Activated T-cell treated with anti-CD3 and anti-CD28 coated beads for 48 hours (primary cell): ENCODE measurements at regions not wholly inside any gene's neighbourhood (a gene's known extent, or its start where the extent isn't known, plus 50 kb on each side); places are given as distances from the start of the nearest gene placed in this dataset.

ENCODE experiments used
- DNase-seq: peaks from one replicate; pipeline ENCODE4 v3.0.0-alpha.2; 2020; ENCODE audit warnings: low read depth

DNA sequence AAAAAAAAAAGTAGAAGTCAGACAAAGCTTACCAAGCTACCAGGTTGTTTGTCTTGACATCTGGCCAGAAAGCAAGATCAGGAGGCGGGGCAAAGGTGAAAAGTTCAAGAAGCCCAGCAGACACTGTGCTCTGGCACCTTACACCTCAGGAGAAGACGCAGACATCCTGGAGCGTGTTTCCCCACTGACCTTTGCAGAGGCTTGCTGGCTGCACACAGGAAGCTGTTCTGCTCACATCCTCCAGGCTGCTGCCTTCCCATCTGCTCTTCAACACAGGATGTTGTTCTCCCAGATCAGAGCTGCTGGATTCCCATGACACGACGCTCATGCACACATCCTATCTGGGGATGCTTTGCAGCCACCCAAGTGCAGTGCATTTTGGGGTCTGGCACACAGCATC is 174.4 kb upstream of the KIAA1217 start:
- DNase-seq = no peak

DNA sequence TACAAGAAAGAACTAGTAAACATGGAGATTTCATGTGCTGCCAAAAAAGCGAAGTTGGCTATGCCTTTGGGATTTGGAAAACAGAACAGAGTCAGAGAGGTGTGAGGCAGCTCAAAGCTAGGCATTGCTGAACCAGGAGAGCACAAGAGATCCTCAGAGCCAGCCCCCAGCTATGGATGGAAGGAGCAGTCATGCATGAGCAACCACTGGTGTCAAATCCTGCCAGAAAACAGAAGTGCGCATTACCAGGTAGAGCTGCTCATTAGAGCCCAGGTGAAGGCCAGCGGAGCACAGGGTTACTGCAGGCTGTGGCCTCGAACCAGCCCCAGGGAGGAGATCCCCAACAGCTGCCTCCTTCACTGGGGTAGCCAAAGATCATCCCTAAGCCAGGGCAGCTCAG is 173.2 kb upstream of the KIAA1217 start:
- no peak for DNase-seq

DNA sequence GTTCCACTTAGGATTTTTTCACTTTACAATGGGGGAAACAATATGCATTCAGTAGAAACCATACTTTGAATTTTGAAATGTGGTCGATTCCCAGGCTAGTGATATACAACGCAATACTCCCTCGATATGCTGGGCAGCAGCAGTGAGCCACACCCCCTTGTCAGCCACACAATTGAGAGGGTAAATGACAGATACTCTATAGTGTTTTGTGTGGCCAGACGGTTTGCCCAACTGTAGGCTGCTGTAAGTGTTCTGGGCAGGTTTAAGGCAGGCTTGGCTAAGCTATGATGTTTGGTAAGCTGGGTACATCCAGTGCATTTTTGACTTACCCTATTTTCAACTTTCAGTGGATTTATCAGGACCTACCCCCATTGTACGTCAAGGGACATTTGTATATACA is 169.6 kb upstream of the KIAA1217 start:
- DNase-seq = no peak

DNA sequence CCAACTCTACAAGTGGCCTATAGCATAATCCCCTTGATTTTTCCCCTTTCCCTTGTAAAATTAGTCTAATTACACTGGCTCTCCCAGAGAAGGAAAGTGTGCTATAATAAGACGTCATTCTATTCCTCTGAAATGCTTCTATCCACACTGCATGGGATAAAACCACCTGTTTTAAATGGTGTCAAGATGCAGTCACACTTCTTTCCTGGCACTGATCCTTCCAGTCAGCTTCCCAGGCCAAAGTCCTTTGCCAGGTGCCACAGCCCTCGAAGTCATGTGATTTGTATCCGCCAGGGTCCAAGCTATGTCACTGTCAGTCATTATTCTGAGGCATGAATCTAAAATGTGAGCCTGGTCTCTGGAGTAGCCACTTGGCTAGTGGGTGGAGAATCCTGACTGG is 169.0 kb upstream of the KIAA1217 start:
- no peak for DNase-seq

DNA sequence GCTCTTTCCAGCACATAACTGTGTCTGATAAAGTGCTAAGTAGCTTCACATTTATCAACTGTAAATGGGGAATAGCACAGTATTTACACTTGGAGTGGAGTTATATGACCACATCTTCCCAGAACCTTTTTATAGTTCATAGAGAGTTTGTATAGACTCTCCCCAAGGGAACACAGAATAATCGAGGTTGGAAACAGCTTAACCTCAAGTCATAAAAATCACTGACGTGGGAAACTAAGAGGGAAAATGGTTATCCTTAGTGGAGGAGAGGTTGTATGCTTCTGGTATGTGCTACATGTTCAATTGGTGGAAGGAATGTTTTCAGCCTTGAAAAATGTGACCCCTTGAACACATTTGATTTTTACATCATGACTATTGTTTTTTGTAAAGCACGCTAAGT is 167.9 kb upstream of the KIAA1217 start:
- no peak for DNase-seq

DNA sequence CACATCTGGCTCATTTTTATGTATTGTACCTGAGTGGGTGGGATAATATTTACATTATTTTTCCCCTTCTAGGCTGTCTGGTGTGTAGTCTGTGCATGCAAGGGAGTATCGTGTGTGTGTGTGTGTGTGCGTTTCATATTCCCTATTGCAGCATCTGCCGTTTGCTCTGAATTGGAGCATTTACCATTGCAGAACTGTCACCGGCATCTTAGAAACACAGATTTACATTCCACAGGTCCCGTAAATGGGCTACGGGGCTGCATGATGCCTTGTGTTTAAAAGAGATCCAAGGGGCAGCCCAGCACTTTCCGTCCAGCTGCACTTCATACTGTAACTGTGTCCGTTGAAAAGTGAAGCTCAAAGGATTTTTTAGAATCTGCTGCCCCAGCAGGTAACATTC is 167.1 kb upstream of the KIAA1217 start:
- no peak for DNase-seq

DNA sequence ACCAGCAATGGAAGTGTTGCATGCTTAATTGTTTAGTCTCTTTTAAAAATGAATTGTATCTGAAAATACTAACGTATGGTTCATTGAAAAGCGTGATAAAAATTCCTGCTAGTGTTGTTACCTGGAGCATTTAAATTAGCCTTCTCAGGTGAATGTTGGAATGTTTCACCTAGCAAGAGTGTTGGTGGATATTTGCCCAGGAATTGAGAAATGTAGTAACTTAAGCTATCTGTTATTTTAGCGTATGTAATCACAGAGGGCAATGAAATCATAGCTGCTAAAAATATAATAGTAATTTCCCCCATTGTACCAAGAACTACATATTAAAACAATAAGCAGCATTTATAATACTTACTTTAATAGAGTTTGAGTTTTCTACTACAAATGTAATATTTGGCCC is 166.1 kb upstream of the KIAA1217 start:
- DNase-seq = no peak

DNA sequence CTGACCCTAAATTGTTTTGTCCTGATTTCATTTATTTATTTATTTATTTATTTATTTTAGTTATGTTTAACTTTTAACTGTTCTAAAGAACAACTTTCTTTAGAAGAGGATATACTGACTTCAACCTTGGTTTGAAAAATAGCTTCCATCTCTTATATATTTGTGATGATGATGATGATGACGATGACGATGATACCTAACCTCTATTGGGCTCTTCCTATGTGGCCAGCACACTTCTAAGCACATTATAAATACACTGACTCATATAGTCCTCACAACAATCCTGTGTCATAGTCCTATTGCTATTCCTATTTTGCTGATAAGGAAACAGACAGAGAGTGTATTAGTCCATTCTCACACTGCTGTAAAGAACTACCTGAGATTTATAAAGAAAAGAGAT is 162.9 kb upstream of the KIAA1217 start:
- DNase-seq = no peak

DNA sequence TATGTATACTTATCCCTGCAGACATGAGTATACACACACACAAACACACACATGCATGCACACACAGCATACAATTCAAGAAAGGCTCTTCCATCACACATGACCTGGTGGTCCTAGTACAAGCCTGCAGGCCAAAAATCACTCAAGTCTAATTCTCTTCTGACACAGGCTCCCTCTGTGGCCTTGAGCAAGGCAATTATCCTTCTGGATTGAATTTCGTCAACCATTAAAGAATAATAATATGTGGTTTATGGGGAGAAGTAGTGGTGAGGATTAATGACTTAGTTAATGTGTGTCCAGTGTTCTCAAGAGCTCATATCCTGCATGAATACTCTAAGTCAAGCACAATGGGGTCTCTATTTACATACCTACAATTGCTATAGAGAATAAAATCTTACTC is 161.8 kb upstream of the KIAA1217 start:
- no peak for DNase-seq

DNA sequence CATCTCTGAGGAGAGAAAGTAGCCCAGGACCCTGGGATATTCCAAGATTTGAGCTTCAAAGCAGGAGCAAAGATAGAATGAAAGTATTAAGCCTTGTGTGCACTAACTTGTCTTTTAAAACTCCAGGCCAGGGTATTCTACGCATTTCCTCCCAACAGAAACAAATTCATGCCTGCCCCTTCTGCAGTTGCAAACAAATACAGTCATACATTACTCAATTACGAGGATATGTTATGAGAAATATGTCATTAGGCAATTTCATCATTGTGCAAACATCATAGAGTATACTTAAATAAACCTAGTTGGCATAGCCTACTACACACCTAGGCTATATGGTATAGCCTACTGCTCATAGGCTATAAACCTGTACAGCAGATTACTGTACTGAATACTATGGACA is 154.5 kb upstream of the KIAA1217 start:
- DNase-seq = no peak

DNA sequence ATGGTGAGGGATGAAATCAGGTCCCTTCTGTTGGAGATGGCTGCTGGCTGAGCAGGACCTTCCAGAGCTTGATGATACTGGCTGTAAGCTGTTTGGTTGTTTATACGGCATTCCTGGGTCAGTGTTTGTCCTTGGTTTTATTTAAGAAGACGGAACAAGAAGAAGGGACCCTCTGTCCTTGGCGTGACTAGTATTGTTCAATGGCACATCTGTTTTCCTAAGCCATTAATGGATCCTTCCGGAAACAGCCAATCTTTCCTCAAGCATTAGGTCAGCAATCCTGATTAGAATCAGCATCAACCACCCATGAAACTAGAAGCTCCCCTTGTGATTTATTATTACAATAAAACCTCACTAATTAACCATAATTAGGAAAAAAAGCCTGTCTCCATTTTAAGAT is 128.7 kb upstream of the KIAA1217 start:
- DNase-seq = no peak

DNA sequence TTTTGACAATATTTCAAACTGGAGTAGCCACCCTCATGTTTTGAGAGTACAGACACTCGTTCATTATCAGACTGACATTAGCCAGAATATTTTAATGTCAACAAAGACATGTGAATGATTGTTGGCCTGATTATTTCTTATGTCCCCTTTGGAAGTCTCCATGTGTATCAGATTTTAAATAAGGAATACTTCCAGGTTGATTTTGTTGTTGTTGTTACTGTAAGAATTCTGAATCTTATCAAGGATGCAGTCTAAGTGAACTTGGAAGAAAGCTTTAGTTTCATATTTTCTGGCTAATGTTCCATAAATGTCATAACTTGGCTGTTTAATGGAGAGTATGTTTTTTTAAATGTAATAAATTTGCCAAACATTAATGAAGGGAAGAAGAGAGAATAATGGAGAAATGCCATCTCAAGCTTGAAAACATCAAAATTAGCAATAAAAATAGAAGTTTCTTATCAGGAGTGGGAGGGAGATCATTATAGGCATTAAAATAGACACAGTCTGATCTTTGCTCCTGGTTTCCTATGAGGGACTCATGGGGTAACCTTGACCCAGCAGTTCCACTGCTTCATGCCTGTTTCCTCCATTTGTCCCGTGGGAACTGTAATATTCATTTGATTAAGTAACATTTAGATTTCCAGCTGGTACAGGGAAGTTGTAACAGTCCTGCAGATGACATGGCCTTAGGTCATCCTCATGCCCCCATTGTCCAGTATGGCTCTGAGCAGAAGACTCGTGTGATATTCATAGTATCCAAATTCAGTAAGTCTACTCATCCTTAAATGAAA is 122.4 kb upstream of the KIAA1217 start:
- no peak for DNase-seq

DNA sequence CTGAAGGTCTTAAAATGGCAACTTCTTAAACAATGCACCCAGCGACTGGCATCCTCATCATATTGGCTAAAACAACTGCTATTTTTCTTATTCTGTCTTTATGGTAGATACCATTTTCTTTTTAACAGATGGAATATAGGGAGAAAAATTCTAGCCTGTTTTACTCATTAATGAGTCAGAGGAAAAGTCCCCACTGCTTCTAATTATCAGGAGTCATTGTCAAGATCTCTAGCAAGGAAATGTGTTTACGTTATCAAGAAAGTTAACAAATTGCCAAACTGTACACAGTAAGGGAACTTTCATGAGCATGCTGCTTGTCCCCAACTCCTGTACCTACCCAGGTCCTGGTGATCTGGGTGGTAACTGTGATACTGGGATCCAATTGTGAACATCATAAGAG is 117.7 kb upstream of the KIAA1217 start:
- no peak for DNase-seq

DNA sequence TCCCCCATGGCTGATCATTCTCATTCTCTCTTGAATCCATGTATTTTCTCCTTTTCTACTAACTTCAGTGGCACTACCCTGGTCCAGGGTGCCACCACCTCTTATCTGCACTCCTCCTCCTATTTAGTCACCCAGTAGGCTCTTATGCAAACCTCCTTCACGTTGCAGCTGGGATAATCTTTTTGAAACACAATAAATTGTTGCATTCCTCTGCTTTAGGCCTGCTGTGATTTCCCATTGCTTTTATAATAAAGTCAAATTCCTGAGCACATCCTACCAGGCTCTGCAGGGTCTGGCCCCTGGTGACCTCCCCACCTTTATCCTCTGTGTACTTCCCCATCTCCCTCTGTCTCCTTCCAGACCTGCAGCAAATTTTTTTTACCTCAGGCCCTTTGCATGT is 112.7 kb upstream of the KIAA1217 start:
- no peak for DNase-seq

DNA sequence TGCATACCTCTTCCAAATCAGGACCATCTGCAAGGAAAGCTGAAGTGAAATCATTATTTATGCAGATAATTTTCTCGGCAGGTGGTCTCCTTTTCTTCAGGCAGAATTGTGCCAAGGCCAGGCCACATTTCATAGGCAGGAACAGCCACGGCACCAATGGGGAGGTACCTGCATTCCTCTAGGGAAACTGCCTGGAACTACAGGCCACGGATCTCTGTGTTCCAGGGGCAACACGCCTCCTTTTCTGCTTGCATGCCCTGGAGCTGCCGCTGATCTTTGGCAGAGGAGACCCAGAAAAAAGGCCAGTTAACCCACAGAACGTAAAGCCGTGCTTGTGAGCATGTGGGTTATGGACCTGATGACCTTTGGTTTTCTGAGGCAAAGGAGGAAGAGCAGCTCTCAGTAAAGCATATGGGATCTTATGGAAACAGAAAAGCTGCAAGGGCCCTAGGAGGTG is 111.2 kb upstream of the KIAA1217 start:
- no peak for DNase-seq

DNA sequence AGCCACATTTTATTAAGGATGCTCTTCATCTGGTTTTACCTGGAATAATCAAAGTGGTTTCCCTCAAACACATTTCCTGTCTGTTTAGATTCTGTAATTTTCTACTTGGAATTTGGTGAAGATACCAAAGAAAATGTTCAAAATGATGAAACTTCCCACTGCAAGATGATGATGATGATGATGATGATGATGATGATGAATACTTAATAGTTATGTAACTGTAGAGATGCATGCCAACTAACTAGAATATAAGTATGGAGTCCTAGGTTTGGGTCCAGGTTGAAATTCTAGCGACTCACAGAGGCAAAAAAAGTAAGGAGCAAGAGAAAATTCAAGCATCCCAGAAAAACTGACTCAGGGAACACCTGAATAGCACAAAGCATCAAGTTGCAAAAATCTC is 104.0 kb upstream of the KIAA1217 start:
- DNase-seq = no peak

DNA sequence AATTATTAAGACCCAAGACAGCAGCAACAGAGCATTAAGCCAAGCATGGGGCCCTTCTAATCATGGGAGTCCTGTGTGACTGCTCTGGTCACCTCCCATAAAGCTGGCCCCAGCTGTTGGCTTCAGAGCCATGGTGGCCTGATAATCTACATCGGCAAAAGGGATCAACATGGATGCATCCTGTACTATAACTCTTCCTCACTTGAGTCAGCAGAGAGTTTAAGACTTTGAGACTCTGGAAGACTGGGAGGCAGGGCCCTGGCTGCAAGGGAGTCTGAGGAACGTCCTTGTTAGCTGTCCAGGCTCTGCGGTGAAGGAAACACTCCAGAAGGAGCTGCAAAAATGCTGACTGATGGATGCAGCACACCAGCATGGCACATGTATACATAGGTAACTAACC is 95.0 kb upstream of the KIAA1217 start:
- no peak for DNase-seq

DNA sequence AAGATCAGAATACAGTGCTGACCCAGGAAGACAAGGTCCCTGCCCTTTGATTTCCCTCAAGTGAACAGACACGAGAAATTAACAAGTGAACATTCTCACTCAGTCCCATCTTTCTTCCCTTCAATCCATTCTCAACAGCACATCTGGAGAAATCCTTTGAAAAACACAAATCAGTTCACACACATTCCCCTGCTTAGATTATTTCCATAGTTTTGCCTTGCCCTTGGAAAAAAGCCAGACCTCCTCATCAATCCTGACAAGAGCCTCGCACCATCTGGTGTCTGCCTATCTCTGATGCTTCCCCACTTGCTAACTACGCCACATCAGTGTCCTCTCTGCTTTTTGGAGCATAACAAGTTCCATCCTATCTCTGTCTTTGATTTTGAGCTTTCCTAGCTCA is 94.4 kb upstream of the KIAA1217 start:
- DNase-seq = no peak

DNA sequence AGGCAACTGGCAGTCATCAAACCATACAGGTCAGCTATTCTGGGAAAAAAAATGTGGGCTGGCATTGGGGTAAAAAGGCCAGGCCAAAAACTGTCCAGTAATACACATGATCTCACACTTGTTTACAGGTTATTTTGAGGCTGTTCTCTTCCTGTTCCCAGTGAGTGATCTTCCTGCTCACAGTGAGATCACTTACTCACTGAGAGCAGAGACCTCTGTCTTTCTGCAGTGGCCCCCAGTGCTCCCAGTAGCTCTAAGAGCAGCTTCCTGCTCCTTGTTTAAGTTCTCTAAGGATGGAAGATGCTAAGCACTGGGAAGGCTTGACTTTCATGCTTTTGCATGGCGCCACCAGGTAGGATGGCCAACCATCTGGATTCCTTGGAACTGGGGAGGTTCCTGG is 93.5 kb upstream of the KIAA1217 start:
- no peak for DNase-seq

DNA sequence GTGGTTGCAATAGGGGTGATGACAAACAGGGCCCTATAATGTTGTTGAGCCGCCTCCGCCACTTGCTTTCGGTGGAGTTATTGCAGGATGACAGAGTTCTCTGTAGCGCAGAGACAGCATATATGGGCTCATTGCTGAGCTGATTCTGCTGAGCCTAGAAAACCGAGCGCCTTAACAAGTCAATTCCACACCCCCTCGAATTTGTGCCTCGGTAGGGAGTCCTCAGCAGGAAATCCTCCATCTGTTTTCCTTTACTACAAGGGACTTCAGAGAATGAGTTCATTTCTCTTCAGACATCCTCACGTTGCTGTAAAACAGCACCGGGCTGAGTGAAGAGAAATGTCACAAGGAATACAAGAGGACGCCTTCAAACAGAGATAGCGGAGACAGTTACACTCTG is 90.7 kb upstream of the KIAA1217 start:
- no peak for DNase-seq

DNA sequence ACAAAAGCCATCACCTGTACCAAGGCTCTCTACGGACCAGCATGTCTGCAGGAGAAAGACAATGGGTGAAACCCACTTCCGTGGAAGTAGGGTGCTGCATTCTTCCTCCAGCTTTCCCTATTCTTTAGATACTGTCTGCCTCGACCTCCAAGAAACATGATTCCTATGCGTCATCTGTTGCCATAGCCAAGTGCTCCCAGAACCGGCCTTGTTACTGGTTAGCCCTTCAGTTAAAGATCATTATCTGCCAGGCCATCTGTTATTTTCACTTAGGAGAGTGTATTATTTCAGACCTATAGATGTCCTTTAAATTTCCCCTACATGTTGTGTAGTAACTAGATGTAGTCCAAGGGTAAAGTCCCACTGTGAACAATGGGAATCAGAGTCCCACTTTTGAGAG is 89.0 kb upstream of the KIAA1217 start:
- no peak for DNase-seq

DNA sequence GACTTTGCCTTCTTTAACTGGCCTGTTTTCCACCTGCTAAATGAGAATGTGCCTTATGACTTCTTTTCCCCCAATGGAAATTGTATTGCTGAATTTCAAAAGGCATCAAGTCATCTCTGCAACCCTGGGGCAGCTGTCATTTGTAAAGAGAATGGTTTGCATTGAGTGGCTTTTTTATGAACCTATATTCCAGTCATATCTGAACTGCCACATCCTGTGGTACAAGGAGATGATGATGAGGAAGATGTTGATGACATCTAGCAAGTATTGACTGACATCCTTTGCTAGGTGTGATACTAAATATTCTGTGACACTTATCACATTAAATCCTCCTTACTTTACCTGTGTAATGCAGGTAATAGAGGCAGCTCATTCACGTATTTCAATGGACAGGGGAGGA is 88.3 kb upstream of the KIAA1217 start:
- no peak for DNase-seq

DNA sequence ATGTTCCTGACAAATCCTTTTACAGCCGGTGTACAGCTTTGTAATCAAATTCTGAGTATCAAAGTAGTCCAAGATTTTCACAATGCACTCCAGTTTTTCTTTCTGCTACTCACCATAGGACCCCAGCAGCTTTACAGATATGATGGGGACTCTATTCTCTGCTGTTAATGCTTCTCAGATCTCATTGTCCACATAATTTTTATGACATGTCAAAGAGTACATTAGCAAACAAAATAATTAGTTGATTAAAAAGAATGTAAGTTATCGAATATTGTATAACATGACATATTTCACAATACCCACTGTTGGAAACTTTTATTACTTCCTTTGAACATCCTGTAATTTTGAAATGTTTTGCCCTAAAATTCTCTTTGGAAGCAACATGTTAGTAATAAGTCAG is 81.4 kb upstream of the KIAA1217 start:
- no peak for DNase-seq

DNA sequence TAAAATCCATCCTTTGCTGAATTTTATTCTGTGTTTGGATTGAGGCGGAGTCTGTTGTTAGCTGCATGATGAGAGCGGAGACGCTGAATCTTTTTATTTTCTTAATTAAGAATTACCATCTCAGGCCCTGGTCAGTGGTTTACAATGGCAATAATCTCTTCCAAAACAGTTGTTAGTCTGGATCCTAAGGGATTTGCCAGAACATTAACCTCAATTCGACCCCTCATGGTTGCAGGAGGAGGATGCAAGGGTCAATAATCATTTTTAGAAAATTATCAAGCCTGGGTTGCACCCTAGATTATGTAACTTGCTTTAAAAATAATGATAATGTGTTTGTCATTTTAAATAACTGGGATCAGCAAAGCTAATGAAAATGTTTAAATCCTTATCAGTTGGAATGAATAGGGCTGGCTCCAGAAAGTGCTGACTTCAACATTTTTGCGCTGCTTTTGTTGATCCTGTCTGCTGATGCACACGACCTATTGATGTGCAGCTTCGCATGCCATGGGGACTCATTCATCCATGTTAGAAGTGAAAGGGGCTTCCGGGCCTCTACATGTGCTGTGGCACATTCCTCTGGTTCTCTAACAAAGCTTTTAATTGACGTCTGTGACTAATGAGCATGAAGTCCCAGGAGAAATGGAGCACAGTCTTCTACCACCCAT is 80.7 kb upstream of the KIAA1217 start:
- no peak for DNase-seq
